HCT116 (cell line): ENCODE measurements at regions not wholly inside any gene's neighbourhood (a gene's known extent, or its start where the extent isn't known, plus 50 kb on each side); places are given as distances from the start of the nearest gene placed in this dataset.

Experiments
- CEBPB ChIP-seq: IDR thresholded peaks from 2 replicates; pipeline ENCODE4 v1.6.1; 2012; ENCODE audit warnings: low read depth
- CTCF ChIP-seq, 3 experiments: fragments of 200-600 bp in 1 of 3; sonication (generic) in 1 of 3; IDR thresholded peaks in 2 of 3; conservative IDR thresholded peaks in 1 of 3; 2 replicates each; pipeline ENCODE4 v1.5.1; 2012 to 2017; ENCODE audit warnings: low read depth in 2 of 3, low read length in 2 of 3, antibody characterized with exemption in 1 of 3, borderline replicate concordance in 1 of 3, control low read depth in 1 of 3, mild to moderate bottlenecking in 1 of 3, mixed read lengths in 1 of 3, mixed run types in 1 of 3, moderate library complexity in 1 of 3; ENCODE audit not compliant: insufficient read depth in 1 of 3
- ELF1 ChIP-seq: IDR thresholded peaks from 2 replicates; pipeline ENCODE4 v1.6.1; 2012; ENCODE audit warnings: low read depth, borderline replicate concordance
- EZH2 ChIP-seq: fragments of 200-600 bp; sonication (generic); IDR thresholded peaks from 2 replicates; pipeline ENCODE4 v1.6.1; 2017; ENCODE audit warnings: antibody characterized with exemption, mixed run types
- EZH2phosphoT487 ChIP-seq: fragments of 200-600 bp; IDR thresholded peaks from 2 replicates; pipeline ENCODE4 v1.6.1; 2018; ENCODE audit warnings: antibody characterized with exemption, borderline replicate concordance
- JUND ChIP-seq: IDR thresholded peaks from 2 replicates; pipeline ENCODE4 v1.6.1; 2012
- POLR2A ChIP-seq: IDR thresholded peaks from 2 replicates; pipeline ENCODE4 v1.7.0; 2011; ENCODE audit warnings: borderline replicate concordance; ENCODE audit not compliant: insufficient read depth, insufficient read length; ENCODE audit errors: extremely low read depth
- POLR2AphosphoS5 ChIP-seq: IDR thresholded peaks from 2 replicates; pipeline ENCODE4 v1.6.1; 2011; ENCODE audit warnings: mild to moderate bottlenecking, low read depth, low read length, moderate library complexity
- RAD21 ChIP-seq: IDR thresholded peaks from 2 replicates; pipeline ENCODE4 v1.6.1; 2012; ENCODE audit warnings: low read depth, mild to moderate bottlenecking
- SP1 ChIP-seq: IDR thresholded peaks from 2 replicates; pipeline ENCODE4 v1.6.1; 2012; ENCODE audit warnings: low read depth
- TCF7L2 ChIP-seq: IDR thresholded peaks from 2 replicates; pipeline ENCODE4 v1.7.0; 2011; ENCODE audit warnings: borderline replicate concordance, inconsistent platforms; ENCODE audit not compliant: insufficient read depth, insufficient read length; ENCODE audit errors: extremely low read depth
- ZFX ChIP-seq: fragments of 450-650 bp; IDR thresholded peaks from 2 replicates; pipeline ENCODE4 v1.6.1; 2017
- TF ChIP-seq, protein P1 (sequence below): IDR thresholded peaks from 2 replicates; pipeline ENCODE4 v1.6.1; 2012; ENCODE audit warnings: low read depth

DNA sequence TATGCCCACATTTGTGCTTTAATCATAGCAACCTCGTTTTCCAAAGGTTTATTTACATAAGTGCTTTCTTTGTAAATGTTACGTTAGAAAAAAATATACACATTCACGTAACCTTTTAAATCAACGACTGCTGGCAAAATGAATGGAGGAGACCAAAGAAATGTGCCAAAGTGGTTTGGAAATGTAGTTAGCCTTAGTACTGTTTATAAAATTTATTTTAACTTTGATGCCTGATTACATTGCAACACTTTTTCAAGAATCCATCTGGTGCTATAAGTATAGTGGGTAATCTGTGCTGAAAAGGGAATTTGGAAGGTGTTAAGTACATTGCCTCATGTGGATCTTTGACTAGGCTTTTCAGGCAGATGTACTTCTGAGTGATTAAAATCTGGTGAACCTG lies 108.9 kb downstream of the IFI44 start:
- TF ChIP-seq SP1 (no peak), ELF1 (no peak), CTCF (IDR thresholded peaks at IDR 0.05 in 2 of 3, conservative IDR thresholded peaks at IDR 0.05 in 1 of 3; ENCODE audit: borderline replicate concordance in 1 of 3, insufficient read depth in 1 of 3, low read depth in 2 of 3, low read length in 2 of 3) (no peak), POLR2A (no peak), EZH2phosphoT487 (no peak), TCF7L2 (no peak), ZFX (no peak), RAD21 (no peak), JUND (no peak), CEBPB (no peak), POLR2AphosphoS5 (no peak), EZH2 (no peak)
- TF ChIP-seq, protein P1, sequence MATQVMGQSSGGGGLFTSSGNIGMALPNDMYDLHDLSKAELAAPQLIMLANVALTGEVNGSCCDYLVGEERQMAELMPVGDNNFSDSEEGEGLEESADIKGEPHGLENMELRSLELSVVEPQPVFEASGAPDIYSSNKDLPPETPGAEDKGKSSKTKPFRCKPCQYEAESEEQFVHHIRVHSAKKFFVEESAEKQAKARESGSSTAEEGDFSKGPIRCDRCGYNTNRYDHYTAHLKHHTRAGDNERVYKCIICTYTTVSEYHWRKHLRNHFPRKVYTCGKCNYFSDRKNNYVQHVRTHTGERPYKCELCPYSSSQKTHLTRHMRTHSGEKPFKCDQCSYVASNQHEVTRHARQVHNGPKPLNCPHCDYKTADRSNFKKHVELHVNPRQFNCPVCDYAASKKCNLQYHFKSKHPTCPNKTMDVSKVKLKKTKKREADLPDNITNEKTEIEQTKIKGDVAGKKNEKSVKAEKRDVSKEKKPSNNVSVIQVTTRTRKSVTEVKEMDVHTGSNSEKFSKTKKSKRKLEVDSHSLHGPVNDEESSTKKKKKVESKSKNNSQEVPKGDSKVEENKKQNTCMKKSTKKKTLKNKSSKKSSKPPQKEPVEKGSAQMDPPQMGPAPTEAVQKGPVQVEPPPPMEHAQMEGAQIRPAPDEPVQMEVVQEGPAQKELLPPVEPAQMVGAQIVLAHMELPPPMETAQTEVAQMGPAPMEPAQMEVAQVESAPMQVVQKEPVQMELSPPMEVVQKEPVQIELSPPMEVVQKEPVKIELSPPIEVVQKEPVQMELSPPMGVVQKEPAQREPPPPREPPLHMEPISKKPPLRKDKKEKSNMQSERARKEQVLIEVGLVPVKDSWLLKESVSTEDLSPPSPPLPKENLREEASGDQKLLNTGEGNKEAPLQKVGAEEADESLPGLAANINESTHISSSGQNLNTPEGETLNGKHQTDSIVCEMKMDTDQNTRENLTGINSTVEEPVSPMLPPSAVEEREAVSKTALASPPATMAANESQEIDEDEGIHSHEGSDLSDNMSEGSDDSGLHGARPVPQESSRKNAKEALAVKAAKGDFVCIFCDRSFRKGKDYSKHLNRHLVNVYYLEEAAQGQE, result no peak
